NCI-H1048 (cell line): ENCODE measurements at regions not wholly inside any gene's neighbourhood (a gene's known extent, or its start where the extent isn't known, plus 50 kb on each side); places are given as distances from the start of the nearest gene placed in this dataset.
"Not testable (repeated sequence)": the region's sequence is repeated elsewhere in the genome, so short reads cannot be mapped to it uniquely, and the experiment has no call there.

ENCODE experiments used
- DNase-seq: peaks from one replicate; lab custom pipeline; 2025; lab: John Stamatoyannopoulos, UW

DNA sequence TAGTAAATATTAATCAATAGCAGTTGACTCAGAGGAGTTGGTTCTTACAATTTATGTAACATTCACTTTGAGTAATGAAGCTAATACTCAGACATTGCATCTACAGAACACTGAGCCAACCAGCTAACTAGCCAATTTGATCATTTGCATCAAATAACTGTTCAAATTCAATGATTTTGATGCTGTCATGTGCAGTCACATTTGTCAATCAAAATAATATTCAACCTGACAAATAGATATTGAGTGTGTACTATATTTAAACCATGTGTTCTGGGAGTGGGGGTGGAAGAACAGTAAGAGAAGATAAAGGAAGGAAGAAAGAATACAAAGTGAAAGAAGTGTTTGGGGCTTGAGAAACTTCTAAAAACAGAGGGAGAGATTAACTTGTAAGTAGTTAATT lies 277.2 kb upstream of the ARHGEF26 start:
- no peak for DNase-seq

DNA sequence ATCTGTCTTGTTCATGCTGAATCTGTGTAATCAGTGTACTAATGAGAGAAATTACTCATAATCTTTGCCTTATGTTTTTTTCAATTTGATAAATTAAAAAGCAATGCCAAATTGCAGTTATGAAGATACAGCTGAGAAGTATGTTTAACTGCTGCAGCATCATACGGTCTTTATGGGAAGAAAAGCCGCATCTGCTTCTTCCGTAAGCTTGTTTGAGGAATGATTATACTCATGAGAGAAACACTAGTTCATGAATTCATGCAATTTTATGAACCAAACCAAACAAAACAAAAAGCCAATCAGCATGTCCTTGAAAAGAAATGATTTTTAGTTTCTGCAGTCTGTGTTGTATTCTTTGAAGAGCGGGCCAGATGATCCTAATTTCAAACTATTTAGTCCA lies 275.9 kb upstream of the ARHGEF26 start:
- no peak for DNase-seq

DNA sequence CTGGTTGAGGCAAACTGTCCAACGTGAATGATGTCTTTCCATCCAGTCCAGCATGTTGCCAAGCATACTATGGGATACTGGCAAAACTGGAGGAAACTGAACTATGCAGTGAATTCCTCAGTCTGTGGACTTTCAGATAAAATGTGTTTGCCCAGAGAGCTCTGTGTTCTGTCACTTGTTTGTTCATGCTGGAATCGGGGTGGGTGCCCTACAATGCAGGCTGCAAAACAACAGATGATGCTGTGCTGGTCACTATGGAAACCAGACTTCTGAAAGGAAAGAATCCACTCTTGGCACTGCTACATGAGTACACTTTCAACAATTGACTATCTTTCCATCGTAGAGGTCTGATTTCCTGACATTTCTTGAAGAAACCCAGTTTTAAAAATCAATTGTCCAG lies 272.5 kb upstream of the ARHGEF26 start:
- no peak for DNase-seq

DNA sequence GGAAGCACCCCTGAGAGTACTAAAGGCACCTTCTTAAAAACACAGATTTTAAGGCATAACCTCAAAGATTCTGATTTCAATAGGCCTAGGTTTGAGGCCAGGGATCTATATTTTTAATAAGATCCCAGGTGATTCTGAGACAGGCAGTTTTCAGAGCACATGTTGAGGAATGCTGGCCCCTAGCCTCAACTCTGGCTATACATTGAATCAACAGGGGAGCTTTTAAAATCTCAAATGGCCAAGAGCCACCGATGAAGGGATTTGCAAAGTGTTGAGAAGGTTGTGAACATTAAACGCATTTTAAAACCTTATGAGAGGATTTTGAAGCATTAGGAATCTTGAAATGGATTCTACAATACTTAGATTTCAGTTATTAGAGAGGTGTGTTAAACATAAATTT lies 268.8 kb upstream of the ARHGEF26 start:
- DNase-seq: no peak

DNA sequence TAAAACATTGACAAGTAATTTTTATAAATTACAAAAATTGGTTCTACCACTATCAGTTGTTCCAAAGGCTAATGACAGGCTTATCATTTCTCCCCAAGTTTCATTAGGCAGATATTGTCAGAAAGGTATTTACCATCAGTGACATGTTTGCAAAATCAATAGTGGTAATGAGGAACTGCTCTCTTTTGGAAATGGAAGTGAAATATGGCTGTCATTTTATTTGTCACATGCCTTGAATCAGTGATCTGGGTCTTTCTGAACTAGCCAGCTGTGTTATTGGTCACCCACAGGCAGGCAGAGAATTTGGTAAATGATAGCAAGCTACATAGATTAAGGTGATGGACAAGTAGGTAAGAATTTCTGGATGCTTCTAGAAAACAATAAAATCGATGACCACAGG lies 268.0 kb upstream of the ARHGEF26 start:
- DNase-seq: no peak

DNA sequence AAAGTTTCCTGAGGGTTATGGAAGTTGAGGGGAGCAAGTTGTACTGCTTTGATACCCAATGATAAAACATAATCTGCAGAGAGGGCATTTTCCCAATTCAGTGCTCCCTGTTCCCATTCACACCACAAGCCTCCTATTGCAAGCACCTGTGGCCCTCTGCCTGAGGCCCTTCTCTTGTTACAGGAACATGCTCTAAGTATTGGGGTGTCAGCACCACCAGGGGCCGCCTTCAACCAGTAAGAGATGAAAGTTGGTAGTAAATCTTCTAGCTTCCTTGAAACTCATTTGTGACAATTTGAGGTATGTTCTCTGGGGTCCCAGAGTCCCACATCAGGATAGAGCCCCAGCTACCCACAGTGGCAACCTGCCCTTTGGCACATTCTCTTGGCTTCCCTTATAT lies 265.4 kb upstream of the ARHGEF26 start:
- no peak for DNase-seq

DNA sequence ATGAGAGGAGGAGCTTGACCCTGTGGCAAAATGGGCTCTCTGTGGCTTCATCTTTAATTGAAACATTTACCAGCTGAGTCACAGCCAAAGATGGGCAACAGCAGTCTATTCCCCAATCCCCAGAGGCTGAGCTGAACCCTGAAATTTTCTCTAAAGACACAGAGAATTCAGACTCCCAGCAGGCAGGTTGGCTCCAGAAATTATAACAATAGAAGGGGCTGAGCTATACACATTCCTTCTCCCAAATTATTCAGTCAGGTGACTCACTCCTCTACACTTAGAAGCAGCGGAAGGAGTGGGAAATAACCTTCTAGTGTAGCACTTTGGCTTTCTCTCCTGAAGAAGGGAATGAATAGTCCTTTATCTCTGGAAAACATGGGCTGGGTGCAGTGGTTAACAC lies 264.3 kb upstream of the ARHGEF26 start:
- no peak for DNase-seq

DNA sequence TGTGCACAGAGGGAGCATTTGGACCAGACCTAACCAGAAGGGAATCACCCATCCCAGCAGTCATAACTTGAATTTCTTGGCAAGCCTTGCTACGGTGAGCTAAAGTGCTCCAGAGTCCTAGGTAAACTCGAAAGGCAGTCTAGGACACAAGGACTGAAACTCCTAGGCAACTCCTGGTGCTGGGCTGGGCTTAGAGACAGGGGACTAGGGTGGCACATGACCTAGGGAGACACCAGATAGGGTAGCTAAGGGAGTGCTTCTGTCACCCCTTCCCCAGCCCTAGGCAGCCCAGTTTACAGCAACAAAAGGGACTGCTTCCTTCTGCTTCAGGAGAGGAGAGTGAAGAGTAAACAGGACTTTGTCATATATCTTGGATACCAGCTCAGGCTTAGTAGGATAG lies 256.4 kb upstream of the ARHGEF26 start:
- no peak for DNase-seq

DNA sequence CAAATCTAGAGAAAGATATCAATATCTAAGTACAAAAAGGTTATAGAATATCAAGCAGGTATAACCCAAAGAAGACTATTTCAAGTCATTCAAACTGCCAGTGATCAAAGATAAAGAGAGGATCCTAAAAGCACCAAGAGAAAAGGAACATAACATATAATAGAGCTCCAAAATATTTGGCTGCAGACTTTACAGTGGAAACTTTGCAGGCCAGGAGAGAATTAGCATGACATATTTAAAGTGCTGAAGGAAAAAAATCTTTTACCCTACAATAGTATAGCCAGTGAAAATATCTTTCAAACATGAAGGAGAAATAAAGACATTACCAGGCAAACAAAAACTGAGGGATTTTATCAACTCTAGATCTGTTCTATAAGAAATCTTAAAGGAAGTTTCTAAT lies 254.3 kb upstream of the ARHGEF26 start:
- no peak for DNase-seq

DNA sequence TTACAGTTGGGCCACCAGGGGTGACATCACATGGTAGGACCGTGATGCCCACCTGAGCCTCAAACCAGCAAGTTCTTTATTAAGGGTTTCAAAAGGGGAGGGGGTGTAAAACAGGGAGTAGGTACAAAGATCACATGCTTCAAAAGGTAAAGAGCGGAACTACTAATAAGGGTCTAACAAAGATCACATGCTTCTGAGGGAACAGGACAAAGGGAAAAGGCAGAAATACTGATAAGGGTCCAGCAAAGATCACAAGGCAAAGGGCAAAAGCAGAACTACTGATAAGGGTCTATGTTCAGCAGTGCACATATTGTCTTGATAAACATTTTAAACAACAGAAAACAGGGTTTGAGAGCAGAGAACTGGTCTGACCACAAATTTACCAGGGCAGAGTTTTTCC lies 246.8 kb upstream of the ARHGEF26 start:
- DNase-seq: not testable (repeated sequence)

DNA sequence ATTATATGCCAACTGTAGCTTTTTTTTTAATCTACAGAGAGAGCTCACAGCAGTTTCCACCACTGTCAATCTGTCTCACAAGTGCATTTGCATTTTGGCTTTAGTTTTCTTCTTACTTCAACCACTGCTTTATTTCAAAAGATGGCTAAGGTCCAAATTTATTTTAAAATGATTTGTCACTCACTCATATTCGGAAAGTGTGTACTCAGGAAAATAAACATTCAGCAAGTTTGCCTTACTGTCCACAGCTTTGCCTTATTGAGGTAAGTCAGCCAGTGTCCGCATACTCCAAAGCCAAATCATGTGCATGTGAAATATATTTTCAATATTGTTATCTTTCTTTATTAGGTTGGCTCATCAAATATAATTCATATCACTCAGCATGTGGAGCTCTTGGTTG lies 240.7 kb upstream of the ARHGEF26 start:
- DNase-seq: no peak

DNA sequence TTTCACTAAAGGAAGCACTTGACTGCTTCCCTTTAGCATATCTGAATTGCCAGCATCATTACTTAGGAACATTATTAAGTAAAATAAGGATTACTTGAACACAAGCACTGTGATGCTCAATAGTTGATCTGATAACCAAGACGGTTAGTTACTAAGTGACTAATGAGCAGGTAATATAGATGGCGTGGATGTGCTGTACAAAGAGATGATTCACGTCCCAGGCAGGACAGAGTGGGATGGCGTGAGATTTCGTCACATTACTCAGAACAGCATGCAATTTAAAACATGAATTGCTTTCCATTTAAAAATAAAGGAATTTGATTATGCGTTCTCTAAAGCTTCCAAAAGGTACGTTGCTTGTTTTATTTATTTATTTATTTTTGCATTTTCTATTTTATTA lies 240.0 kb upstream of the ARHGEF26 start:
- DNase-seq: no peak

DNA sequence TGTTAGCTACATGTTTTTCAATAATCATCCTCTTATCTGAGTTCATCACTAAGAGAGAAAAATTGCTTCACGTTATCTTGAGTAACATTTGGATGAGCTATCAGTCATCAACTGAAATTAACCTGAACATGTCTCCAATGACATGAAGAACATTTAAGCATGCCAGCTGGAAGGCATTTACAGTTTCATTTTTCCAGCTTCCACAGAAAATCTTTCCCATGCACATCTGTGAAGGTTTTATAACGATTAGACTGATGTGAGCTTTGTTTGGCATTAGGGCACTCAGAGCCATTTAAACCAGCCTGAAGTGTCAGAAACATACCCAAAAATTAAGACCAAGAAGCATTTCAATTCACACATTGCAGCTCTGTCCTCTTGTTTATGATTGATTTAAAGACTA lies 235.8 kb upstream of the ARHGEF26 start:
- no peak for DNase-seq

DNA sequence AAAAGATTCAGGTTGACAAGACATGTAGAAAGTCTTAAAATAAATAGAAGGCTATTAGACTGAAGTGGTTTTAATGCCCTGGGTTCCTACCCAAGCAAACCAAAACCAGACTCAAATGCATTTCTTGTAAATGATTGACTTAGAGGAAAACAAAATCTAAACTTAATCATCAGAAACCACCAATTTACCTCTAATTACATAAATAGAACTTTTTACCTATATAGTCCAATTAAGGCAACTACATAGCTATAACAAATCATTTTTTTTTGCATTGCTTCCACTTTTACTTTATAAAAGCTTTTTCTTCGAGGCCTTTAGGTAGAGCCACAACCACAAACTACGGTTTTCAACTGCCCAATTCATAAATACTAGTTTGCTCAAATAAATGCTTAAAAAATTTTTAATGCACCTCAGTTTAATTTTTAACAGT lies 231.3 kb upstream of the ARHGEF26 start:
- DNase-seq: no peak

DNA sequence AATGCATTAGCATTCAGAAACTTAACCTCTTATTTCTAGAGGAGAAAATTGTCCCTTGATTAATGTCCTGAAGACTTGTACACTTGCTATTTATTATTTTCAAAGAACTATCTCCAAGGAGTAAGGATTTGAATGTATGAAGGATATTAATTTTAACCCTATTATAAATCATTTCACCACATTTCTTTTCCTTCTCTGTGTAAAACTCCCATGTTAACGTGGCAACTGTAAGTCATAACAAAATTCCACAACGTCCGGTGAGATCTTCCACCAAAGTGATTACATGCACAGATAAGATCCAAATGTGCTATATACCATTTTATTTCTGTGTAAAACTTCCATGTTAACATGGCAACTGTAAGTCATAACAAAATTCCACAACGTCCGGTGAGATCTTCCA lies 229.1 kb upstream of the ARHGEF26 start:
- DNase-seq: no peak

DNA sequence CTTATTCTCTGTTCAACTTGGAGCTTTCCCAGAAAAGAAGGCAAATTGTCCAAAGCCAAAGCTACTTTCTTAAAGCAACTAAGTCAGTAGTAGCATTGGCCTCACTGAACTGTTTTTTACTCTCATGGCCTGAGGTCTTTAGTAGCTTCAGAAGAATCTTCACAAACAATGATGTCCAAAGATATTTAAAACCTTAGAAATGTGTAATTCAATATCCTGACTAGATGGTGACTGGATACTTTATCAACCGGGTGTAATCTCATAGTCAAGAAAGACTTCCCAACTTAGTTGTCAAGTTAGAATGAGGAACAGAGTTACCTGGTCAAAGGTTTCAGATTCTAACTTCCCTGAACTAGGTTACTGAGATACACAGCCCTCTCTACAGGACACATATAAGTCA lies 226.3 kb upstream of the ARHGEF26 start:
- no peak for DNase-seq

DNA sequence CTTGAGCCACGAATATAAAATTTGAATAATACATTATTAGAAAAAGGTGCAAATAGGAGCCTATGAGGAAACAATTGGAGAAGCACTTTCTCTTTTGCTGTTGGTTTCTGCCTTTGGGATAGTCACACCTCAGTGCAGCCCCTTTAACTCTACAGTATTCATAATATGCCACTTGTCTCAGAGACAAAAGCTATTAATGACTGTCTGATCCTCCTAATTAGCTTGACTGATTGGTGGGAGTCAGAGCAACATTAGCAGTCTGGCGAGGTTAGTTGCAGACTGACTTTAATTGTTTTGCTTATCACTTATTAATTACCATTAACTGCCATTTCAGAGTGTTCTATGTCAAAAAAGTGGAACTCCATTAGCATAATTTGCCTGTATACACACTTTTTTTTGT lies 225.0 kb upstream of the ARHGEF26 start:
- no peak for DNase-seq

DNA sequence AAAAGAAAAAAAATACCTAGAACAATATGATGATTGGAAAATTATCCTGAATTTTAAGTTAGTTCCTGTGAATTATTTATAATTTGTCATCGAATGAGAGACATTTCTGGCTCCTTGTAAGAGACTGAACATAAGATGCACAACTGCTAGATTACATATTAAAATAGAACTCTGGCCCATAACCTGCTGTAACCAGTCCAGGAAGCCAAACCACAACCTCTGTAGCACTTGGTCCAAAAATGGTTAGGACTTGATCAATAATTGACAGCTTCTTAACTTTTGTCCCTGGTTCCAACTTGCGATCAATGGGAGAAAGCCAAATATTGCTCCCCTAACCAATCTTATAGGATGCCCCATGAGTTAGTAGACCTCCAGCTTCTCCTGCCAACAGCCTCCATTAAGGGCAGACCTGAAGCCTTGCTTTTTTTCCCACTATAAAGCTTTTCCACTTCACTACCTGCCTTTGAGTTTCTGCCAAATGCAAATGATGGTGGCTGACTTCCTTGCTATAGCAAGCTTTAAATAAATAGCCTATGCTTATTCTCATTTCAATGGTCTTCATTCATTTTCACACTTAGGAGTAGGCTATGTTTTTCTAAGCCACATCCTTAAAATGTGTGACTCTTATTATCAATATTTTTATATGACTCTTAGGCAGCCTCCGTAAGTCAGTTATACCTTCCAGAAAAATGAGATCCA lies 224.0 kb upstream of the ARHGEF26 start:
- DNase-seq: no peak

DNA sequence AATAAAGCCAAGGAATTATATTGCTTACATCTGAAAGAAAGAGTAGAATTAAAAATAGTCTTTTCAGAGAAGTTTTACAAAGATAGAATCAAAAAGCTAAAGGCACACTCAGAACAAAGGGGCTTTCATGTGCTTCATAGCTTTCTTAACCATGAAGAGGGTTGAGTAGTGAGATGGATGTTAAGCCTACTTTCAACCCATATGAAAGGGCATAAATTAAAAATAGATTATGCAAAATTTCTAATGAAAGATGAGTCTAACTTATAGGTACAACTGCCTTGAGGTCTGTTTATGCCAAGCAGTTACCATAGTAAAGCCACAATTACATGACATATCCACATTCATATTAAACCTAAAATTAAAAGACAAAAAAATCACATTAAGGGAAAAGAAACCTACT lies 223.3 kb upstream of the ARHGEF26 start:
- DNase-seq: no peak

DNA sequence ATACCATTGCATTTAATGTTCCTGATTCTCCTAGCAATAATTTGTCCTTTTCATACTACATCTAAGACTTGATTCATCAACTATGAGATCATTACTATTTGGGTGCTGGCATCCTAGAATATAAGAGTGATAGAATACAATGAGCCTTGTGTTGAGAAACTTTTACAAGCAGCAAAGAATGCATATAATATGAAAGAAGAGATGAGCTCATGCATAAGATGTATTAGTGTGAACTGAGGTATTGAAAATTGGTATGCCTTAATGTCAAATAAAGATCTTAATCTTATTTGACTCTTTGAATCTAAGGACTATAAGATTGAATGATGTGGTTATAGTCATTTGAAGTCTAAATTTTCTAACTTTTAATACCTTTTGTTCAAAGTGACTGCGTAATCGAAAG lies 220.0 kb upstream of the ARHGEF26 start:
- no peak for DNase-seq

DNA sequence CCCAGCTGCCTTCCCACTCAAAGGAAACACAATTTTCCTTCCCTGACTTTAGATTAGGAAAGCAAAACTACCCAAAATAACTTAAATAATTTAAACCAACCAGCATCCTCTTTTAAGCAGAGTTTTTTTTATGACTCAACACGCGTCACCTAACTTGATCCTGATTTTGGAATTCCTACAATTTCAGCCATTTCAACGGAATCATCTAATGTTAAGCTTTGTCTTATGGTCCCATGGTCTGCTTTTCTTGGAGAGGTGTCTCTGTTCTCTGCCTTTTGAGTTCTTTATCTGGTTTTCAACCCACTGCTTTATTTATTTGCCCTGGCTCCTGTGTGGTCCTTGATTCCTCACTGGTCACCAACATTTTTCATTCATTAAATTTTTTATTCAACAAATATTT lies 219.2 kb upstream of the ARHGEF26 start:
- no peak for DNase-seq

DNA sequence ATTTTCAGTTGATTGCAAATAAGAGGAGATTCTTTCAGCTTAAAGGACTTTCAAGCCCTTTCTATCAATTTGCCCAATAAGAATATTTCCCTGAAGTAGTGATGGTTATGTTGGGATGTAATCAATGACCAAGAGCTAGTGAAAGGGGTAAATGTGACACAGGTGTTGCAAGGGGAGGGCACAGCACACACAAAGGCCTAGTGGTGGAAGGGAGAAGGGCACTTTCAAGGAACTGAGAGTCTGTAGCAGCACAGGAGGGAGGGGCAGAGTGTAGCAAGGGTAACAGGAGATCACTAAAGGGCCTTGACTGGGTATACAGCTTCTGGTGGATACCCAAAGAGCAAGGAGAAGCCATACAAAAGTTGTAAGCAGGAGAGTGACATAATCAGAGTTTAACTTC lies 217.8 kb upstream of the ARHGEF26 start:
- no peak for DNase-seq

DNA sequence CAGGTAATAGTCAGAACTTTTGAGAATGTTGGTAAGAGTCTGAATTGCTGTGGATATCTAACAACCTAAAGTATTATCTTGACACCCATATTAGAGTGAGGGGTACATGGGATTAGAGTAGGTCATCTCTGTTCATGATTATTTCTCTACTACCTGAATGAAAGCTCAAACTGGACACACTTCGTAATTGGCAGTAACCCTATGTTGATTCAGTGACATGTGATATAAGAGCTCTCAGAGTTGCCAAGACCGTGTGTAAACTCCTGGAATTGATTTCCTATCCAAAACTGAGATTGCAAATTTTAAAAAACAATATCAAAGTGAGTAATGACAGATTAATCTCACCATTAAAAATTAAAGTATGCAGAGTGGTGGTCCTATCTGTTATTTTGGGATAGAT lies 214.8 kb upstream of the ARHGEF26 start:
- DNase-seq: no peak

DNA sequence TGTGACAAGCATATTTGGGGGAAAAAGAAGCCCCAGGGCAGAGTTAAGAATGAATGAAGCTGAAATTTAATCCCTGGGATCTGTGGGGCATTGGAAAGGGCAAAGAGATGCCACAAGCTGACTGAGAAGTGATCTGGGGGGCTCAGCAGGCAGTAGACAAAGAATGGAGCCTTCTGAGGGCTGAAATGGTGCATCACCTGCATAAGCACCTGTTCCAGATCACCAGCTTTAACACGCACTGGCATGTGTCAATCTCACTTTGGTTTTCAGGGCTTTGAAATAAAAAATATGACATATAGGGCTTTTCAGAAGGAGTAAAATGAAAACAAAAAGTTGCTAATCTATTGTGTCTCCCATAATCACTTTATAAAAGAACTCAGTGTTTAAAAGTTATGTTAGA lies 210.8 kb upstream of the ARHGEF26 start:
- DNase-seq: no peak

DNA sequence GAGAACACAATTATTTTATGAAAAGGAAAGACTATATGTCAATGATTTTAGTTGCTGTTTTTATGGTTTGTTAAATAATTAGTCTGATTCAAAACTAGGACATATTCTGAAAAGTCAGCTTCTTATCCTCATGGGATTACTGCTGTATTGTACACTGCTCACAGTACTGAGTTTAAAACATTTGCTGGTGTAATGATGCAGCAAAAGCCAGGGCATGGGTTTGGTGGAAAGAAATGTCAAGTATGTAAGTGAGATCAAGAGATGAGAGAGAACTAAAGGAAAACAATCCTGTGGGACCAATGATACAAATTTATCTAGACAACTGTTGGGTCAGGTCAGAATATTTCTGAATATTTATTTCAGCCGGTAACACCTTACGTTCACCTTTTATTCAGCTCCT lies 210.1 kb upstream of the ARHGEF26 start:
- no peak for DNase-seq
